ENCODE measurements at regions not wholly inside any gene's neighbourhood (a gene's known extent, or its start where the extent isn't known, plus 50 kb on each side); places are given as distances from the start of the nearest gene placed in this dataset.
"Not testable (repeated sequence)": the region's sequence is repeated elsewhere in the genome, so short reads cannot be mapped to it uniquely, and the experiment has no call there.

DNA sequence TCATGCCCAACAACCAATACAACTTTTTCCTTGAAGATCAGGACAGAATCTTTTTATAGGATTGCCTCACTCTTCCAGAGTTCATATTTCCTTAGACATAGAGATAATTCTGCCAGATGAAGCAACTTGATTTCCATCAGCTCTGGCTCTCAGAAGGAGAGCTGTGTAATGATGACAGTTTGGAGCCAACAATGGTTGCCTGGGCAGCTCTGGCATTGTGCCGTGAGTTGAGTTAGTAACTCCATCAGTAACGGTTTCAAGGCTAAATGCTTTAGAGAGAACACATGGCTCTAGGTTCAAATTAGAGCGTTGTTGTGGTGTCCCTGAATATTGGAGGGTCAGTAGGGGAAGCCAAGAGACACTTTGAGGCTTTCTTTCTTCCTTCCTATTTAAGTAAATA lies 501.7 kb upstream of the SEL1L start:
- DNase-seq (ENCODE audit: low read depth): no peak
- H3K4me3 ChIP-seq (replicated peaks; ENCODE audit: low read depth, low read length): no peak overlapping the region
- TF ChIP-seq, protein P1, sequence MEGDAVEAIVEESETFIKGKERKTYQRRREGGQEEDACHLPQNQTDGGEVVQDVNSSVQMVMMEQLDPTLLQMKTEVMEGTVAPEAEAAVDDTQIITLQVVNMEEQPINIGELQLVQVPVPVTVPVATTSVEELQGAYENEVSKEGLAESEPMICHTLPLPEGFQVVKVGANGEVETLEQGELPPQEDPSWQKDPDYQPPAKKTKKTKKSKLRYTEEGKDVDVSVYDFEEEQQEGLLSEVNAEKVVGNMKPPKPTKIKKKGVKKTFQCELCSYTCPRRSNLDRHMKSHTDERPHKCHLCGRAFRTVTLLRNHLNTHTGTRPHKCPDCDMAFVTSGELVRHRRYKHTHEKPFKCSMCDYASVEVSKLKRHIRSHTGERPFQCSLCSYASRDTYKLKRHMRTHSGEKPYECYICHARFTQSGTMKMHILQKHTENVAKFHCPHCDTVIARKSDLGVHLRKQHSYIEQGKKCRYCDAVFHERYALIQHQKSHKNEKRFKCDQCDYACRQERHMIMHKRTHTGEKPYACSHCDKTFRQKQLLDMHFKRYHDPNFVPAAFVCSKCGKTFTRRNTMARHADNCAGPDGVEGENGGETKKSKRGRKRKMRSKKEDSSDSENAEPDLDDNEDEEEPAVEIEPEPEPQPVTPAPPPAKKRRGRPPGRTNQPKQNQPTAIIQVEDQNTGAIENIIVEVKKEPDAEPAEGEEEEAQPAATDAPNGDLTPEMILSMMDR (IDR thresholded peaks at IDR 0.05; ENCODE audit: low read length, missing control alignments): no peak

DNA sequence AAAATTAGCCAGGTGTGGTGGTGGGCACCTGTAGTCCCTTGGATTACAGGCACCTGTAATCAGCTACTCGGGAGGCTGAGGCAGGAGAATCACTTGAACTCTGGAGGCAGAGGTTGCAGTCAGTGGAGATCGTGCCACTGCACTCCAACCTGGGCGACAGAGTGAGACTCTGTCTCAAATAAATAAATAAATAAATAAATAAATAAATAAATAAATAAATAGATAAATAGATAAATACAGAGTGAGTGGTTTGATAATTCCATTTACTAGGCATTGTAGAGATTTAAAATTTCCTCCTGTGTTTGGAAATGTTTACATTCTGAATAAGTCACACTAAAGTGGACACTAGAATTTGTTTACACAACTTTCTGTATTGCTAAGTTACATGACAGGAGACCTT lies 504.4 kb upstream of the SEL1L start:
- not testable (repeated sequence) for DNase-seq (ENCODE audit: low read depth); H3K4me3 ChIP-seq (replicated peaks; ENCODE audit: low read depth, low read length)

- TF ChIP-seq, protein P1 (IDR thresholded peaks at IDR 0.05; ENCODE audit: low read length, missing control alignments): no peak
- DNase-seq (ENCODE audit: low read depth): no peak
- H3K4me3 ChIP-seq (replicated peaks; ENCODE audit: low read depth, low read length): no peak overlapping the region
Observed at GRCh38 chr14:82045339-82045738, 511.7 kb upstream of the SEL1L start.

DNA sequence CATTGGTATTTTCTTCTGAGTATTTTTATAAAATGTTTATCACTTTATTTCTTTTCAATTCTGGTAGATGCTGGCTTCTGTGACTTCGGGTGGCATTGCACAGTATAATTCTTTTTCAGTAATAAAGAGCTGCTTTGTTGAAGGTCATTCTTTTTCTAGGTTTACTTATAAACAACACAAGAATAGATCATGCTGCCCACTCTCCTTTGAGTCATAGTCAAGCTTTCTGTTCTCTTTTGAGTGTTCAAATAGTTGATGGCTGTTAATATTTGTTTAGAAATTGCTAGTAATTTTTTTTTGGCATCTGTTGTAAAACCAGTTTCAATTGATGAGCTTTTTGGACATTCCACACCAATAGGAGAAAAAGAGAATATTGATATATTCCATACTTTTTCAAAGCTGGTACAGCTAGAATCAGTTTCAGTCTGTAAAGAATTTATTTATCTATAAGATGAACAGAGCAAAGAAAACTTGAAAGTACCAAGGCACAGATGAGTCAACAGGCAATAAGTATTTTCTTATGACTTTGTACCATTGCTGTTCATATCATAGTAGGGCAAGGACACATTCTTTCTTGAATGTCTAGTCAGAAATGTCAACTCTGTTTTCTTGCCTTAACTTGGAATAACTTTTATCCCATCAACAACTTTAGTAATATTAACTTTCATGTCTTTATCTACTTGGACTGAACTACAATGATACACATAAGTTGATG lies 513.0 kb upstream of the SEL1L start:
- TF ChIP-seq, protein P1 (IDR thresholded peaks at IDR 0.05; ENCODE audit: low read length, missing control alignments): no peak
- H3K4me3 ChIP-seq (replicated peaks; ENCODE audit: low read depth, low read length): no peak overlapping the region
- no peak for DNase-seq (ENCODE audit: low read depth)

DNA sequence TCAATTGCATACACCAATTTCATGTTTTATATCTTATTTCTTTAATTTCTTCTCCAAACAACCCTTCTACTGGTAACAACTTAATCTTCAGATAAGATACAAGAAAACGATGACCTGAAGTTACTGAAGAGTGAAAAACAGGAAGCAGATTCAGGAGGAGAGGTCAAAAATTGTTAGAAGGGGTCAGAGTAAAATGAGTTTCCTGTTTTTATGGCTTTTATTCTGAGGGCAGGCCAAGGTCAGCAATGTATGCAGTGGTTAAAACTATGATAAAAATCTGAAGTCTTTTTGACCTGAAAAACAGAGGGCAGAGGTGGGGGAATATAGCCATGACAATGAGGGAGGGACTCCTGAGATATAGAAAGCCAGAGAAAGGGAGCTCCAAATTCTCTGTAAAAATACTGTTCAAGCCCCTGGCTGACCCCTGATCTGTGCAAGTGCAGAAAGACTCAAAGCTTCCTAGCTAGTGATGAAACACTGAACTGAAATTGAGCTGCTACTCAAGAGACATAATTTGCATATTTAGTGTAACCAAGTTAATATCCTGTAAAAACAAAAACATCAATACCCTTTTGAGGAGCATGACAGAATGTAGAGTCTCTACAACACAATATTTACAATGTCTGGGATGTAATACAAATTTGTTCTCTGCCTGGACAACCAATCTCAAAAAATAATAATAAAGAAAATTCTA lies 514.3 kb upstream of the SEL1L start:
- no peak for DNase-seq (ENCODE audit: low read depth)
- no peak overlapping the region for H3K4me3 ChIP-seq (replicated peaks; ENCODE audit: low read depth, low read length)
- TF ChIP-seq, protein P1 (IDR thresholded peaks at IDR 0.05; ENCODE audit: low read length, missing control alignments): no peak

GRCh38 chr14:82052778-82053177 lies 519.1 kb upstream of the SEL1L start:
- TF ChIP-seq, protein P1 (IDR thresholded peaks at IDR 0.05; ENCODE audit: low read length, missing control alignments): no peak
- no peak for DNase-seq (ENCODE audit: low read depth)

GRCh38 chr14:82055515-82056115 lies 522.0 kb upstream of the SEL1L start:
- no peak overlapping the region for H3K4me3 ChIP-seq (replicated peaks; ENCODE audit: low read depth, low read length)
- TF ChIP-seq, protein P1 (IDR thresholded peaks at IDR 0.05; ENCODE audit: low read length, missing control alignments): no peak
- no peak for DNase-seq (ENCODE audit: low read depth)

More at GRCh38 chr14:82052778-82053177, 519.1 kb upstream of the SEL1L start:
- H3K4me3 ChIP-seq (replicated peaks; ENCODE audit: low read depth, low read length): no peak overlapping the region

All from fibroblast of pulmonary artery (primary cell).